ENCODE measurements at regions not wholly inside any gene's neighbourhood (a gene's known extent, or its start where the extent isn't known, plus 50 kb on each side); places are given as distances from the start of the nearest gene placed in this dataset.

DNA sequence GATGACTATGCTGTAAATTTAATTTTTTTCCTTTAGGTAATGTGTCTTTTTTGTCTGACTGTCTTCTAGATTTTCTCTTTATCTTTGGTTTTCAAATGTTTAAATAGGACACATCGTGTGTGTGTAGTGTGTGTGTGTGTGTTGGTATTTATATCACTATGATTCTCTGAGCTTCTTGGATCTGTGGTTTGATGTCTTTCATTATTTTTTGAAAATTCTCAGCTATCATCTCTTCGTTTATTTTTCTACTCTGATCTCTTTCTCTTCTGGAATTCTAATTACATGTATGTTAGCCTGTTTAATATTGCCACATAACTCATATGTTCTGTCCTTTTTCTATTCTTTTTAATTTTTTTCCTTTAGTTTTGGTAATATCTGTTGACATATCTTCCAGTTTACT is 73.5 kb upstream of the OR10AD1 start:
- DNase-seq (ENCODE audit: low read depth) = no peak
- TF ChIP-seq, protein P1, sequence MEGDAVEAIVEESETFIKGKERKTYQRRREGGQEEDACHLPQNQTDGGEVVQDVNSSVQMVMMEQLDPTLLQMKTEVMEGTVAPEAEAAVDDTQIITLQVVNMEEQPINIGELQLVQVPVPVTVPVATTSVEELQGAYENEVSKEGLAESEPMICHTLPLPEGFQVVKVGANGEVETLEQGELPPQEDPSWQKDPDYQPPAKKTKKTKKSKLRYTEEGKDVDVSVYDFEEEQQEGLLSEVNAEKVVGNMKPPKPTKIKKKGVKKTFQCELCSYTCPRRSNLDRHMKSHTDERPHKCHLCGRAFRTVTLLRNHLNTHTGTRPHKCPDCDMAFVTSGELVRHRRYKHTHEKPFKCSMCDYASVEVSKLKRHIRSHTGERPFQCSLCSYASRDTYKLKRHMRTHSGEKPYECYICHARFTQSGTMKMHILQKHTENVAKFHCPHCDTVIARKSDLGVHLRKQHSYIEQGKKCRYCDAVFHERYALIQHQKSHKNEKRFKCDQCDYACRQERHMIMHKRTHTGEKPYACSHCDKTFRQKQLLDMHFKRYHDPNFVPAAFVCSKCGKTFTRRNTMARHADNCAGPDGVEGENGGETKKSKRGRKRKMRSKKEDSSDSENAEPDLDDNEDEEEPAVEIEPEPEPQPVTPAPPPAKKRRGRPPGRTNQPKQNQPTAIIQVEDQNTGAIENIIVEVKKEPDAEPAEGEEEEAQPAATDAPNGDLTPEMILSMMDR (IDR thresholded peaks at IDR 0.05; ENCODE audit: insufficient read depth, low read depth, low read length, missing control alignments) = no peak
- H3K4me3 ChIP-seq (ENCODE audit: low read depth, low read length) = no peak overlapping the region

DNA sequence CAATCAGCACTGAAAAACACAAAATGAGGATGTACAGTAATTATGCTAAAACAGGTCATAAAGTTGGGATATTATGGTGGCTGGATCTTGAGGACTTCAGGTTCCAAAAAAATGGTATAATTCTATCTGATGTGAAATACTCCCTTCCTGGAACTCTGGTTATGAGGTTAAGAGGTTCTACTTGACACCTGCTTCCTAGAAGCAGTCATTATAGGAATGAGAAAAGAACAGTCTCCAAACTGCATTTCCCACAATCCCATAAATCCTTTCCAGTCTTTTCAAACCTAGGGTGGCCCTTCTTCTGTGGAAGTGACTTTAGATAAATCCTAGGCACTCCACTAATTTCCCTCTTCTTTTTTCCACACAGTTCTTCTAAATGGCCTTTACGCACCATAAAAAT is 63.7 kb upstream of the OR10AD1 start:
- H3K4me3 ChIP-seq (ENCODE audit: low read depth, low read length) = no peak overlapping the region
- no peak for DNase-seq (ENCODE audit: low read depth)
- TF ChIP-seq, protein P1 (IDR thresholded peaks at IDR 0.05; ENCODE audit: insufficient read depth, low read depth, low read length, missing control alignments) = no peak

DNA sequence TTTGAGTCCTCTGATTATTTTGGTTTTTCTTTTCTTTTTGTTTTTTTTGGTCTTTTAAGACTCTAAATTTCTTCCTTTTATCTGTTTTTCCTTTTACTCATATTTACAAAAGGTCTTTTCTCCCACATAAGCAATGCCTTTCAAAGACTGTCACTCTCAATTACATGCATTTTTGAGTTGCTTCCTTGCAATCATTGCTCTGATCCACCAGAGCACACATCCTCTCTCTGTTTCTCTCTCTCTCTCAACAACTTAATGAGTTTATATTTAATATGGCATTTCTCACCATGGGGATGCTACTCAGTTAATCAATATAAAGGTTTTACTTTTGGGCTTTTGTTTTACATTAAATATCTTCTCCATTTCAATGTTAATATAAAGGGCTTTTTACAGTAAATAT is 62.7 kb upstream of the OR10AD1 start:
- no peak for DNase-seq (ENCODE audit: low read depth)
- no peak overlapping the region for H3K4me3 ChIP-seq (ENCODE audit: low read depth, low read length)
- TF ChIP-seq, protein P1 (IDR thresholded peaks at IDR 0.05; ENCODE audit: insufficient read depth, low read depth, low read length, missing control alignments) = no peak

DNA sequence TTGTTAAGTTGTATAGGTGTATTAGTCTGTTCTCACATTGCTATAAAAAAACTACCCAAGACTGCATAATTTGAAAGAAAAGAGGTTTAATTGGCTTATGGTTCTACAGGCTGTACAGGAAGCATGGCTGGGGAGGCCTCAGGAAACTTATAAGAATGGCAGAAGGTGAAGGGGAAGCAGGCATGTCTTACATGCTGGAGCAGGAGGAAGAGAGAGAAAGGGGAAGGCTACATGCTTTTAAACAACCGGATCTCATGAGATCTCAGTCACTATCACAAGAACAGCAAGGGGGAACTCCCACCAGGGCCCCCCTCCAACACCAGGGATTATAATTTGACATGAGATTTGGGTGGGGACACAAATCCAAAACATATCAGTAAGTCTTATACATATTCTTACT is 60.5 kb upstream of the OR10AD1 start:
- H3K4me3 ChIP-seq (ENCODE audit: low read depth, low read length) = no peak overlapping the region
- DNase-seq (ENCODE audit: low read depth) = no peak
- TF ChIP-seq, protein P1 (IDR thresholded peaks at IDR 0.05; ENCODE audit: insufficient read depth, low read depth, low read length, missing control alignments) = no peak

DNA sequence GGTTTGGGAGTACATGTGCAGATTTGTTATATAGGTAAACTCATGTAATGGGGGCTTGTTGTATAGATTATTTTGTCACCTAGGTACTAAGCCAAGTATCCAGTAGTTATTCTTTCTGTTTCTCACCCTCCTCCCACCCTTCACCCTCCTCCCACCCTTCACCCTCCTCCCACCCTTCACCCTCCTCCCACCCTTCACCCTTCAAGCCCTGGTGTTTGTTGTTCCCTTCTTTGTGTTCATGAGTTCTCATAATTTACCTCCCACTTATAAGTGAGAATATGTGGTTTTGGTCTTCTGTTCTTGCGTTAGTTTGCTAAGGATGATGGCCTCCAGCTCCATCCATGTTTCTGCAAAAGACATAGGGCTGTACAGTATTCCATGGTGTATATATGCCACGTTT is 58.7 kb upstream of the OR10AD1 start:
- no peak for DNase-seq (ENCODE audit: low read depth)
- no peak overlapping the region for H3K4me3 ChIP-seq (ENCODE audit: low read depth, low read length)
- TF ChIP-seq, protein P1 (IDR thresholded peaks at IDR 0.05; ENCODE audit: insufficient read depth, low read depth, low read length, missing control alignments) = no peak

Measured in GM12865 (cell line).